Common myeloid progenitor, CD34-positive (primary cell): ENCODE measurements at regions not wholly inside any gene's neighbourhood (a gene's known extent, or its start where the extent isn't known, plus 50 kb on each side); places are given as distances from the start of the nearest gene placed in this dataset.

ENCODE experiments used
- CTCF ChIA-PET: fragments of 350-600 bp; sonication (Branson Sonifier 250); formaldehyde crosslinking; loops from one replicate; lab custom pipeline; 2021; ENCODE audit warnings: antibody characterized with exemption; lab: Charles Lee
- POLR2A ChIA-PET: fragments of 350-600 bp; sonication (Branson Sonifier 250); formaldehyde crosslinking; loops from one replicate; lab custom pipeline; 2021; ENCODE audit warnings: antibody characterized with exemption; lab: Charles Lee
- DNase-seq, 3 donors: peaks; one replicate each; pipeline versions ENCODE4 v3.0.0 to v3.0.0-alpha.2; 2013
- H3K27ac ChIP-seq, 2 experiments: 1 replicate in 1 of 2; 2 replicates in 1 of 2; pipeline ENCODE4 v1.7.0; 2013; ENCODE audit warnings: inconsistent platforms in 2 of 2, low read length in 2 of 2, mild to moderate bottlenecking in 2 of 2, low read depth in 1 of 2, moderate library complexity in 1 of 2; ENCODE audit not compliant: severe bottlenecking in 2 of 2, insufficient read depth in 1 of 2, poor library complexity in 1 of 2
- H3K27me3 ChIP-seq, 5 experiments: replicated peaks in 2 of 5; 1 replicate in 3 of 5; 2 replicates in 2 of 5; pipeline versions ENCODE4 v1.6.1 to v1.7.0; 2013; ENCODE audit warnings: low read length in 4 of 5, mild to moderate bottlenecking in 2 of 5, moderate library complexity in 2 of 5, inconsistent platforms in 1 of 5; ENCODE audit not compliant: insufficient read depth in 5 of 5, control insufficient read depth in 4 of 5
- H3K36me3 ChIP-seq, 4 experiments: 1 replicate in 2 of 4; 2 replicates in 2 of 4; pipeline versions ENCODE4 v1.6.1 to v1.7.0; 2013; ENCODE audit warnings: low read length in 3 of 4, control low read depth in 1 of 4, mild to moderate bottlenecking in 1 of 4; ENCODE audit not compliant: control insufficient read depth in 4 of 4, insufficient read depth in 4 of 4
- H3K4me1 ChIP-seq, 4 experiments: 1 replicate in 3 of 4; 2 replicates in 1 of 4; pipeline versions ENCODE4 v1.6.1 to v1.7.1; 2013; ENCODE audit warnings: low read length in 3 of 4, mild to moderate bottlenecking in 3 of 4, control low read depth in 1 of 4, inconsistent platforms in 1 of 4, moderate library complexity in 1 of 4; ENCODE audit not compliant: control insufficient read depth in 4 of 4, insufficient read depth in 4 of 4; ENCODE audit errors: control extremely low read depth in 1 of 4
- H3K4me3 ChIP-seq, 7 experiments: 1 replicate in 4 of 7; 2 replicates in 3 of 7; pipeline versions ENCODE4 v1.5.1 to v1.7.0; 2013; ENCODE audit warnings: mild to moderate bottlenecking in 7 of 7, low read length in 6 of 7, moderate library complexity in 6 of 7, inconsistent platforms in 2 of 7, low read depth in 2 of 7, control low read depth in 1 of 7; ENCODE audit not compliant: insufficient read depth in 4 of 7, control insufficient read depth in 1 of 7; ENCODE audit errors: extremely low read depth in 1 of 7
- H3K9me3 ChIP-seq, 5 experiments: 1 replicate in 4 of 5; 2 replicates in 1 of 5; pipeline versions ENCODE4 v1.6.1 to v1.7.1; 2013; ENCODE audit warnings: low read length in 4 of 5, mild to moderate bottlenecking in 2 of 5, inconsistent platforms in 1 of 5, low read depth in 1 of 5, moderate library complexity in 1 of 5; ENCODE audit not compliant: control insufficient read depth in 4 of 5, insufficient read depth in 2 of 5; ENCODE audit errors: control extremely low read depth in 1 of 5
- WGBS: methylation state at CpG from one replicate; pipeline ENCODE4 v1.1.5; 2013; ENCODE audit not compliant: insufficient coverage; 5-methylcytosine and 5-hydroxymethylcytosine counted together

DNA sequence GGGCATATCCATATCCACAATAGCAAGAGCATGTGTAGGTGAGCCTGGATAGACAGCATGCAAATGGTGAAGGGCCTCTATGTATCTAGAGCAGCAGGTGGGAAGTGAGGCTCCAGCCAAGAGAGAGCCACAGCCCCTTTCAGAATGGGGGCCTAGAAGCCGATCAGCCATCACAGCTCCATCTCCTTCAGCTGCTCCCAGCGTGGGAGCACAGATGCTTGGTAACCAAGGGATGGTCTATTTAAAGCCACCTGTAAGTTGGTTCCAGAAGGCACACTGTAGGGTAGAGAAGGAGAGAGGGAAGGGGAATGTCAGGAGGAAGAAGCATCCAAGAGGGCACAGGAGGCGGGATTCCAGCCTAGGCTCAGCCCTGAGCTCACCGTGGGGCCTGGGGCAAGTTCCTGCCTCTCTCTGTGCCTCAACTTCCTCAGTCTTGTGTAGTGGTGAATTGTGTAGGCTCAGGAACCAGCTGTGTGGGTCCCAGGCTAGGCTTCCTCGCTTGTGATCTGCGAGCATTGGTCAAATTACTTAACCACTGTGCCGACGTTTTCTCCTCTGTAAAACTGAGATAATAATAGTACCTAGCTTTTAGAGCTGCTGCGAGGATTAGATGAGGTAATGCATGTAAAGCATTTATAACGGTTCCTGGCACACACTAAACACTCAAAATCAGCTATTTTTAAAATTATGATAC, 122.9 kb upstream of the NAV2 start:
- no peaks in the 10 kb centered on the region for H3K4me1 ChIP-seq
- no peaks in the 10 kb centered on the region for H3K9me3 ChIP-seq
- CTCF ChIA-PET = interaction anchor here (1.1 to 1.5 kb wide), 2 partner anchors 24 to 25 kb away, joined by 3 to 4 read pairs; no protein-coding TSS in a partner anchor
- no peak overlapping the region for H3K4me3 ChIP-seq
- 89% methylated on average over 4 of the region's 10 CpGs for WGBS
- H3K27me3 ChIP-seq = no peaks in the 10 kb centered on the region
- H3K36me3 ChIP-seq = no peaks in the 10 kb centered on the region
- POLR2A ChIA-PET = no interaction called here
- no peak for DNase-seq
- H3K27ac ChIP-seq = no peak overlapping the region

- H3K4me1 ChIP-seq = no peaks in the 10 kb centered on the region
- DNase-seq = no peak
- no peak overlapping the region for H3K27ac ChIP-seq
- POLR2A ChIA-PET = no interaction called here
- H3K9me3 ChIP-seq = no peaks in the 10 kb centered on the region
- 86% methylated on average over 1 of the region's 1 CpG for WGBS
- no peaks in the 10 kb centered on the region for H3K36me3 ChIP-seq
- CTCF ChIA-PET = no interaction called here
- no peaks in the 10 kb centered on the region for H3K27me3 ChIP-seq
- H3K4me3 ChIP-seq = no peak overlapping the region
Observed at GRCh38 chr11:19587979-19588378, 124.7 kb upstream of the NAV2 start.

DNA sequence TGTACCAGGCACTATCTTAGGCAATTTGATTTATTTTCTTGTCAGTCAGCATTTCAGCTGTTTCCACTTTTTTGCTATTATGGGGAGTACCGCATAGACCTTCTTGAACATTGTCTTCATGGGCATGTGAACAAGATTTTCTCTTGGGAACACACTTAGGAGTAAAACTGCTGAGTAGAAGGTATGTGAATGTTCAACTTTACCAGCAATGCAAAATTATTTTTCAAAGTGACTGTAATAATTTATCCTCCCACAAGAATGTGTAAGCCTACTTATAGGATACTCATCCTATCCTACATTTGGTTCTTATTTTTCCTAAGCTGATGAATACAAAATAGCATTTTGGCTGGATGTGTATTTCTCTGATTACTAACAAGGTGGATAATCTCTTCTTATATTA, 132.0 kb upstream of the NAV2 start:
- H3K4me1 ChIP-seq = peaks cover 6 to 25% (median 17%) of the 10 kb centered on the region in 4 experiments
- no peak overlapping the region for H3K4me3 ChIP-seq
- no CpG with 5 or more reads among the region's 1 CpG for WGBS
- H3K27me3 ChIP-seq = no peaks in the 10 kb centered on the region
- no peak for DNase-seq
- ChIA-PET POLR2A (no interaction called here), CTCF (no interaction called here)
- H3K9me3 ChIP-seq = no peaks in the 10 kb centered on the region
- no peaks in the 10 kb centered on the region for H3K36me3 ChIP-seq
- H3K27ac ChIP-seq = no peak overlapping the region

- ChIA-PET POLR2A (no interaction called here), CTCF (interaction anchor here (0.8 to 1.4 kb wide), 3 partner anchors 14 to 163 kb away, joined by 3 to 5 read pairs (median 5); no protein-coding TSS in a partner anchor)
- Histone ChIP-seq H3K4me3 (no peak overlapping the region), H3K27ac (no peak overlapping the region), H3K36me3 (no peaks in the 10 kb centered on the region), H3K27me3 (no peaks in the 10 kb centered on the region), H3K9me3 (no peaks in the 10 kb centered on the region), H3K4me1 (peaks cover 6 to 25% (median 17%) of the 10 kb centered on the region in 4 experiments)
- 92% methylated on average over 5 of the region's 5 CpGs for WGBS
- no peak for DNase-seq
Observed at GRCh38 chr11:19579957-19580356, 132.7 kb upstream of the NAV2 start.

DNA sequence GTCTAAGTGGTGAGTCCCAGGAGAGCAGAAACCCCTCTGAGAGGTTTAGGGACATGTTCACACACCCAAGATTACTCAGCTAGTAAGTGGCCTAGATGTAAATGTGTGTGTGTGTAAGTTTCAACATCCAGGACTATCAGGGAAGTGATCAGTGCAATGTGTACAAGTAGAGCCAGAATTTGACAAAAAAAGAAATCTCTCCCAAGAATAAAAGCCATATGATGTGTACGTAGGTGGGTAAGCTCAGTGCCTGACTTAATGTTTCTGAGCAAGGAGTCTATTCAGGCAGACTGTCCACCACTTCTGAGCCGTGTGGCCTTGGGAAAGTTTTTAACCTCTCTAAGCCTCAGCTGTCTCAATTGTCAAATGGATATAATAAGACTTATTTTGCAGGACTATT, 133.8 kb upstream of the NAV2 start:
- Histone ChIP-seq H3K4me1 (peaks cover 6 to 25% (median 17%) of the 10 kb centered on the region in 4 experiments), H3K4me3 (no peak overlapping the region), H3K27ac (no peak overlapping the region), H3K27me3 (peaks cover 0 to 2% (median 0%) of the 10 kb centered on the region in 5 experiments), H3K9me3 (no peaks in the 10 kb centered on the region), H3K36me3 (no peaks in the 10 kb centered on the region)
- ChIA-PET POLR2A (no interaction called here), CTCF (interaction anchor here (1.3 to 1.4 kb wide), 2 partner anchors 13 to 164 kb away, joined by 5 read pairs; no protein-coding TSS in a partner anchor)
- no peak for DNase-seq
- 100% methylated on average over 1 of the region's 2 CpGs for WGBS

DNA sequence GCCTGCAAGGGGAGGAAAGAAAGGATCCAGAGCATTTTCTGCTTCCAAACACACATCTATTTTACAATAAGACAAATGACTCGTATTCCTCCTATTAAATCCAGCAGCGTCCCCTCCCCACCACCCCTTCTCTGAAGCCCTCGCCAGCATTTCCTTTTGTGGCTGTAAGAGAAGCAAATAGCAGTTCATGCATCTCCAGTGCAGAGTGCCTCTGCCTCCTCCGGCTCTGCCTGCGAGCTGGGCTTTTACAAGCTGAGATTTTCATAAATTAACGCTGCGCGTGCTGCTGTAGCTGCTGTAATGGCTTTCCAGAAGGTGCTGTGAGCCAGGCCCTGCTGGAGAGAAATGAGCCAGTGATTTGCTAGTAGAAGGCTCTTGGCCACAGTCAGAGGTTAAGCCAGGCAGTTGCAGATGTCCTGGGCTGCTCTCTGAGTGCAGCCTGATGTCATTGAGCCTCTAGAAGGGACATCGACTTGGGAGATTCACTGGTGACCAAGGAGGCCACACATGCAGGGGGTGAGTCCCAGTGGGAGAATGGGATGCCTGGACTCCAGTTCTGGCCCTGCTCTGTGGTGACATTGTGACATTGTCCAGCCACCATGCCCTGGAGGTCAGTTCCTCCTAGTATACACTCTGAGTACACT, 134.5 kb upstream of the NAV2 start:
- POLR2A ChIA-PET = no interaction called here
- DNase-seq = peak; percentile 30 to 80 (median 70)
- Histone ChIP-seq H3K36me3 (no peaks in the 10 kb centered on the region), H3K27ac (no peak overlapping the region), H3K4me1 (peaks cover 6 to 25% (median 17%) of the 10 kb centered on the region in 4 experiments), H3K9me3 (no peaks in the 10 kb centered on the region), H3K27me3 (peaks cover 0 to 2% (median 0%) of the 10 kb centered on the region in 5 experiments), H3K4me3 (peak overlapping the region in 1 of 7 experiments; percentile 30)
- CTCF ChIA-PET = interaction anchor here (1.1 to 1.2 kb wide), 2 partner anchors 14 to 202 kb away, joined by 3 read pairs; no protein-coding TSS in a partner anchor
- WGBS = 13% methylated on average over 8 of the region's 9 CpGs
